SK-N-SH treated with all-trans-retinoic acid at 6 μM for 48 hours (cell line): ENCODE measurements at regions not wholly inside any gene's neighbourhood (a gene's known extent, or its start where the extent isn't known, plus 50 kb on each side); places are given as distances from the start of the nearest gene placed in this dataset.

ENCODE experiments used
- OSR1 ChIP-seq: fragments of 250-450 bp; sonication (Bioruptor Pico); IDR thresholded peaks from 2 replicates; pipeline ENCODE4 v1.8.0; 2022; ENCODE audit warnings: moderate library complexity, mild to moderate bottlenecking, inconsistent platforms
- TOX ChIP-seq: fragments of 250-450 bp; sonication (Bioruptor Pico); IDR thresholded peaks from 2 replicates; pipeline ENCODE4 v1.8.0; 2021; ENCODE audit warnings: mild to moderate bottlenecking, moderate library complexity, borderline replicate concordance
- ZC3H10 ChIP-seq: fragments of 250-450 bp; sonication (Bioruptor Pico); IDR thresholded peaks from 2 replicates; pipeline ENCODE4 v1.5.1; 2021; ENCODE audit warnings: mild to moderate bottlenecking, moderate library complexity
- ZFP3 ChIP-seq: fragments of 250-450 bp; sonication (Bioruptor Pico); IDR thresholded peaks from 2 replicates; pipeline ENCODE4 v1.5.0; 2020; ENCODE audit warnings: mild to moderate bottlenecking, moderate library complexity
- ZFP30 ChIP-seq: fragments of 450-650 bp; formaldehyde crosslinking; IDR thresholded peaks from 2 replicates; pipeline ENCODE4 v1.5.0; 2022; ENCODE audit warnings: mild to moderate bottlenecking, moderate library complexity
- TF ChIP-seq, protein P1 (sequence below): fragments of 250-450 bp; sonication (Bioruptor Pico); IDR thresholded peaks from 2 replicates; pipeline ENCODE4 v1.5.0; 2020; ENCODE audit warnings: mild to moderate bottlenecking, moderate library complexity
- TF ChIP-seq, protein P2 (sequence below): fragments of 250-450 bp; sonication (Bioruptor Pico); IDR thresholded peaks from 2 replicates; pipeline ENCODE4 v1.5.1; 2020; ENCODE audit warnings: low read depth, mild to moderate bottlenecking, moderate library complexity
- TF ChIP-seq, protein P3 (sequence below): fragments of 250-450 bp; sonication (Bioruptor Pico); IDR thresholded peaks from 2 replicates; pipeline ENCODE4 v1.8.0; 2020; ENCODE audit warnings: mild to moderate bottlenecking, moderate library complexity, borderline replicate concordance

DNA sequence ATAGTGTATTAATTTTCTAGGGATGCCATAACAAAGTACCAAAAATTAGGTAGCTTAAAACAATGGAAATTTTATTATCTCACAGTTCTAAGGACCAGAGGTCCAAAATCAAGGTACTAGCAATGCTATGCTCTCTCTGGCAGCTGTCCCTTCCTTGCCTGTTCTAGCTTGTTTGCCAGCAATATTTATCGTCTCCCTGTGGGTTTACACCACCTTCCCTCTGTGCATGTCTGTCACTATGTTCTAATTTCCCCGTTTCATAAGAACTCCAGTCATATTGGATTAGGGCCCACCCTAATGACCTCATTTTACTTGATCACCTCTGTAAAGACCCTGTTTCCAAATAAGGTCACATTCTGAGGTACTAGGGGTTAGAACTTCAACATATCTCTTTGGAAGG is 217.2 kb downstream of the IBTK start:
- TF ChIP-seq ZFP3 (CRISPR knock-in tag) (no peak), ZFP30 (no peak), OSR1 (no peak), TOX (CRISPR knock-in tag) (no peak), ZC3H10 (CRISPR knock-in tag) (no peak)
- TF ChIP-seq, protein P1, sequence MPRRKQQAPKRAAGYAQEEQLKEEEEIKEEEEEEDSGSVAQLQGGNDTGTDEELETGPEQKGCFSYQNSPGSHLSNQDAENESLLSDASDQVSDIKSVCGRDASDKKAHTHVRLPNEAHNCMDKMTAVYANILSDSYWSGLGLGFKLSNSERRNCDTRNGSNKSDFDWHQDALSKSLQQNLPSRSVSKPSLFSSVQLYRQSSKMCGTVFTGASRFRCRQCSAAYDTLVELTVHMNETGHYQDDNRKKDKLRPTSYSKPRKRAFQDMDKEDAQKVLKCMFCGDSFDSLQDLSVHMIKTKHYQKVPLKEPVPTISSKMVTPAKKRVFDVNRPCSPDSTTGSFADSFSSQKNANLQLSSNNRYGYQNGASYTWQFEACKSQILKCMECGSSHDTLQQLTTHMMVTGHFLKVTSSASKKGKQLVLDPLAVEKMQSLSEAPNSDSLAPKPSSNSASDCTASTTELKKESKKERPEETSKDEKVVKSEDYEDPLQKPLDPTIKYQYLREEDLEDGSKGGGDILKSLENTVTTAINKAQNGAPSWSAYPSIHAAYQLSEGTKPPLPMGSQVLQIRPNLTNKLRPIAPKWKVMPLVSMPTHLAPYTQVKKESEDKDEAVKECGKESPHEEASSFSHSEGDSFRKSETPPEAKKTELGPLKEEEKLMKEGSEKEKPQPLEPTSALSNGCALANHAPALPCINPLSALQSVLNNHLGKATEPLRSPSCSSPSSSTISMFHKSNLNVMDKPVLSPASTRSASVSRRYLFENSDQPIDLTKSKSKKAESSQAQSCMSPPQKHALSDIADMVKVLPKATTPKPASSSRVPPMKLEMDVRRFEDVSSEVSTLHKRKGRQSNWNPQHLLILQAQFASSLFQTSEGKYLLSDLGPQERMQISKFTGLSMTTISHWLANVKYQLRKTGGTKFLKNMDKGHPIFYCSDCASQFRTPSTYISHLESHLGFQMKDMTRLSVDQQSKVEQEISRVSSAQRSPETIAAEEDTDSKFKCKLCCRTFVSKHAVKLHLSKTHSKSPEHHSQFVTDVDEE (CRISPR knock-in tag) = no peak
- TF ChIP-seq, protein P2, sequence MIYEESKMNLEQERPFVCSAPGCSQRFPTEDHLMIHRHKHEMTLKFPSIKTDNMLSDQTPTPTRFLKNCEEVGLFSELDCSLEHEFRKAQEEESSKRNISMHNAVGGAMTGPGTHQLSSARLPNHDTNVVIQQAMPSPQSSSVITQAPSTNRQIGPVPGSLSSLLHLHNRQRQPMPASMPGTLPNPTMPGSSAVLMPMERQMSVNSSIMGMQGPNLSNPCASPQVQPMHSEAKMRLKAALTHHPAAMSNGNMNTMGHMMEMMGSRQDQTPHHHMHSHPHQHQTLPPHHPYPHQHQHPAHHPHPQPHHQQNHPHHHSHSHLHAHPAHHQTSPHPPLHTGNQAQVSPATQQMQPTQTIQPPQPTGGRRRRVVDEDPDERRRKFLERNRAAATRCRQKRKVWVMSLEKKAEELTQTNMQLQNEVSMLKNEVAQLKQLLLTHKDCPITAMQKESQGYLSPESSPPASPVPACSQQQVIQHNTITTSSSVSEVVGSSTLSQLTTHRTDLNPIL = no peak
- TF ChIP-seq, protein P3, sequence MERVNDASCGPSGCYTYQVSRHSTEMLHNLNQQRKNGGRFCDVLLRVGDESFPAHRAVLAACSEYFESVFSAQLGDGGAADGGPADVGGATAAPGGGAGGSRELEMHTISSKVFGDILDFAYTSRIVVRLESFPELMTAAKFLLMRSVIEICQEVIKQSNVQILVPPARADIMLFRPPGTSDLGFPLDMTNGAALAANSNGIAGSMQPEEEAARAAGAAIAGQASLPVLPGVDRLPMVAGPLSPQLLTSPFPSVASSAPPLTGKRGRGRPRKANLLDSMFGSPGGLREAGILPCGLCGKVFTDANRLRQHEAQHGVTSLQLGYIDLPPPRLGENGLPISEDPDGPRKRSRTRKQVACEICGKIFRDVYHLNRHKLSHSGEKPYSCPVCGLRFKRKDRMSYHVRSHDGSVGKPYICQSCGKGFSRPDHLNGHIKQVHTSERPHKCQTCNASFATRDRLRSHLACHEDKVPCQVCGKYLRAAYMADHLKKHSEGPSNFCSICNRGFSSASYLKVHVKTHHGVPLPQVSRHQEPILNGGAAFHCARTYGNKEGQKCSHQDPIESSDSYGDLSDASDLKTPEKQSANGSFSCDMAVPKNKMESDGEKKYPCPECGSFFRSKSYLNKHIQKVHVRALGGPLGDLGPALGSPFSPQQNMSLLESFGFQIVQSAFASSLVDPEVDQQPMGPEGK (CRISPR knock-in tag) = no peak
